Chondrocyte (in vitro differentiated cells): ENCODE measurements at regions not wholly inside any gene's neighbourhood (a gene's known extent, or its start where the extent isn't known, plus 50 kb on each side); places are given as distances from the start of the nearest gene placed in this dataset.
A peak's percentile ranks its signal among the peaks of the same experiment; 100 is the strongest.

Source experiments
- DNase-seq: peaks from one replicate; pipeline ENCODE4 v3.0.0; 2021; ENCODE audit warnings: mixed read lengths, low spot score
- H3K27ac Mint-ChIP-seq: one replicate; pipeline ENCODE4 v1.8.0; 2021; ENCODE audit warnings: mild to moderate bottlenecking, moderate library complexity, mixed read lengths; ENCODE audit not compliant: unreplicated experiment
- H3K27me3 Mint-ChIP-seq: 2 replicates; pipeline ENCODE4 v1.8.0; 2021; ENCODE audit warnings: low read depth, mixed read lengths
- H3K36me3 Mint-ChIP-seq: 2 replicates; pipeline ENCODE4 v1.8.0; 2021; ENCODE audit warnings: low read depth, mixed read lengths
- H3K4me1 Mint-ChIP-seq: 2 replicates; pipeline ENCODE4 v1.8.0; 2021; ENCODE audit warnings: low read depth, mild to moderate bottlenecking, mixed read lengths
- H3K4me3 Mint-ChIP-seq: one replicate; pipeline ENCODE4 v1.8.0; 2021; ENCODE audit warnings: mild to moderate bottlenecking, moderate library complexity, mixed read lengths; ENCODE audit not compliant: unreplicated experiment
- H3K9me3 Mint-ChIP-seq: 2 replicates; pipeline ENCODE4 v1.8.0; 2021; ENCODE audit warnings: low read depth, mixed read lengths
- CTCF ChIP-seq: fragments of 200-600 bp; sonication (generic); IDR thresholded peaks from 2 replicates; pipeline ENCODE4 v1.5.0; 2021; ENCODE audit warnings: antibody characterized with exemption, mild to moderate bottlenecking, moderate library complexity

- Mint-ChIP-seq H3K4me1 (peaks cover 21% of the 10 kb centered on the region), H3K36me3 (peaks cover 10% of the 10 kb centered on the region), H3K4me3 (no peak overlapping the region), H3K9me3 (peaks cover 34% of the 10 kb centered on the region), H3K27ac (no peak overlapping the region), H3K27me3 (peaks cover 3% of the 10 kb centered on the region)
- DNase-seq, result no peak
- TF ChIP-seq CTCF, result no peak
Observed at GRCh38 chr7:116188-116981, 76.0 kb upstream of the FAM20C start.

GRCh38 chr7:117836-118614, 74.3 kb upstream of the FAM20C start:
- DNase-seq, result no peak
- peaks cover 21% of the 10 kb centered on the region for H3K4me1 Mint-ChIP-seq
- H3K9me3 Mint-ChIP-seq, result peaks cover 18% of the 10 kb centered on the region
- H3K36me3 Mint-ChIP-seq, result peaks cover 6% of the 10 kb centered on the region
- TF ChIP-seq CTCF, result no peak
- H3K27me3 Mint-ChIP-seq, result peaks cover 14% of the 10 kb centered on the region
- peak overlapping the region; percentile 45 for H3K27ac Mint-ChIP-seq
- H3K4me3 Mint-ChIP-seq, result no peak overlapping the region

- DNase-seq, result no peak
- H3K27ac Mint-ChIP-seq, result peak overlapping the region; percentile 84
- H3K9me3 Mint-ChIP-seq, result peaks cover 10% of the 10 kb centered on the region
- no peak overlapping the region for H3K4me3 Mint-ChIP-seq
- peaks cover 21% of the 10 kb centered on the region for H3K4me1 Mint-ChIP-seq
- H3K36me3 Mint-ChIP-seq, result no peaks in the 10 kb centered on the region
- peaks cover 14% of the 10 kb centered on the region for H3K27me3 Mint-ChIP-seq
- peak; percentile 26 for TF ChIP-seq CTCF
Observed at GRCh38 chr7:118615-119391, 73.6 kb upstream of the FAM20C start.

GRCh38 chr7:119392-120163, 72.8 kb upstream of the FAM20C start:
- Mint-ChIP-seq H3K4me3 (no peak overlapping the region), H3K27me3 (peaks cover 14% of the 10 kb centered on the region), H3K9me3 (peaks cover 3% of the 10 kb centered on the region), H3K27ac (peak overlapping the region; percentile 65), H3K4me1 (peaks cover 21% of the 10 kb centered on the region), H3K36me3 (no peaks in the 10 kb centered on the region)
- no peak for DNase-seq
- TF ChIP-seq CTCF, result no peak
